ENCODE measurements at regions not wholly inside any gene's neighbourhood (a gene's known extent, or its start where the extent isn't known, plus 50 kb on each side); places are given as distances from the start of the nearest gene placed in this dataset.
A peak's percentile ranks its signal among the peaks of the same experiment; 100 is the strongest.

DNA sequence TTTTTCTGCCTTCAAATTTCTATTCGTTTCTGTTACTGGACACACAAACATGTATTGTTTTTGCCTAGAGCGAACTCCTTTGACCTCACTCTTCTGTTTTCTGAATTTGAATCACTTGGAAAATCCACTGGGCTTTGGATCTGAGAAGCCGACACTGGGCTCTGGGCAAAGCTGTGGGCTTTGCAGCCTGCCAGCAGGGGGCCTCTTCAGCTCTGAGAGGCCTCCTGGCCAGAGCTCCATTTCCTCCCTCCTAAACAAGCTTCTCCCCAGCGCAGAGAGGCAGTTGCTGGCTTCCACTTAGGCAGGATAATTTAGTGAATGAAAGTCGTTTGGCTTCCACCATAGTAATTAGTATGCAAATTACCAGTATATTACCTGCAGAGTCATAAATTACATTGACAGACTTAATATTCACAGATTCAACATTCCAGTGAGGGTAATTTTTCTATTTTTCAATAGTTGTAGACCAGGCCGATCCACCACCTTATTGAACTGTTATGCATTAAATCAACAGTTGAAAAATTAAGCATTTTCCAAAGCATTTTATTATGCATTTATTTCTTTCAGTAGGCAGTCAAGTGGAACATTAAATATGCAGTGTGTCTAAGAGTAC, 104.0 kb upstream of the ZNF366 start:
- DNase-seq (ENCODE audit: low read depth) = peak; percentile 84
- peak; percentile 99 for TF ChIP-seq CTCF (IDR thresholded peaks at IDR 0.05; ENCODE audit: insufficient read depth, low read depth, low read length)
- H3K4me3 ChIP-seq (ENCODE audit: low read depth, low read length) = no peak overlapping the region

GRCh38 chr5:72608926-72609325, 101.7 kb upstream of the ZNF366 start:
- no peak overlapping the region for H3K4me3 ChIP-seq (ENCODE audit: low read depth, low read length)
- TF ChIP-seq CTCF (IDR thresholded peaks at IDR 0.05; ENCODE audit: insufficient read depth, low read depth, low read length) = no peak
- DNase-seq (ENCODE audit: low read depth) = no peak

DNA sequence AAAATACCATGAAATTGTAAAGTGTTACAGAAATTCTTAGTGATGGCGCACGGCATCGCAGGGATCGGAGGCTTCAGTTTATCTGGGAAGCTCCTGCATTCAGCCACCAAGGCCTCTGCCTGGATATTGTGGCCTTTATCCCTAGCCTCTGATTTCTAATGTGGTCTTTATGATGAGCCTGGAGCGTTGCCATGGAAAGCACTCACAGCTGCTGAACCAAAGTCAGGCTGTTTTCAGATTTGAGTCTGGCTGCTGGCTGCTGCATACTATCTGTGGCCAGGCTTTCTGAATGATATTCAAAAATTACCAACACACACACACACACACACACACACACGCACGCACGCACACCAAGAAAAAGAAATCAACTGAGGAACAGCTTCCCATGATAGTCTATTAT, 101.1 kb upstream of the ZNF366 start:
- no peak for DNase-seq (ENCODE audit: low read depth)
- TF ChIP-seq CTCF (IDR thresholded peaks at IDR 0.05; ENCODE audit: insufficient read depth, low read depth, low read length) = no peak
- H3K4me3 ChIP-seq (ENCODE audit: low read depth, low read length) = no peak overlapping the region

DNA sequence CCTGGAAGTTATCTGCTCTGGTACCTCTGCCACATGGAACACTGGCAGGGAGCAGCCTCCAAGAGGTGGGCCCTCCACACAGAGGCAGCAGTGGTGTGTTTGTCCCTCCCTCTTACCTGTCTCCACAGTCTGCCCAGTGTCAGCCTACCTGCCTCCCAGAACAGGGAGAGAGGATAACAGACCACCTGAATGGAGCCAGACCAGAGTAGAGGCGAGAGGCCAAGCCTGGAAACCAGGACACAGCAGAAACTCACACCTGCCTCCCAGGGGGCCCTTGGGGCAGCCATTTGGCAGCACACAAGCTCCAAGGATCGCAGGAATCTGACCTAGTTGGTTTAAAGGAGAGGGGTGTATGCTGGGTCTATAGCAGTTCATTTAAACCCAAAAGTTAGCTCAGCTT, 100.2 kb upstream of the ZNF366 start:
- no peak for TF ChIP-seq CTCF (IDR thresholded peaks at IDR 0.05; ENCODE audit: insufficient read depth, low read depth, low read length)
- H3K4me3 ChIP-seq (ENCODE audit: low read depth, low read length) = no peak overlapping the region
- DNase-seq (ENCODE audit: low read depth) = no peak

DNA sequence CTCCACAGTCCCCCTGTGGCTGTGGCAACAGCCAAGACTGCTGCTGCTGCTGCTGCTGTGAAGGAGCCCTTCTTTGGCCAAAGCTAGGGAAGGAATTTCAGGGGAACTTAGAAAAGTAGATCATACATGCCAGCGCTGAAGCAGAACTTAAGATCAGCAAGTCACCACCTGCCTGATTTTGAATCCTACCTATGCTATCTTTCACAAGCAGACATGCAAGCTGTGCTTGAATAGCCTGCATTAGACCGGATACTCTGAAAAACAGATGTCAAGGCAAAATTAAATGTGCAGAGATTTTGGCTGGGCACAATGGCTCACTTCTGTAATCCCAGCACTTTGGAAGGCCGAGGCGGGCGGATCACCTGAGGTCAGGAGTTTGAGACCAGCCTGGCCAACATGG, 99.3 kb upstream of the ZNF366 start:
- no peak for TF ChIP-seq CTCF (IDR thresholded peaks at IDR 0.05; ENCODE audit: insufficient read depth, low read depth, low read length)
- no peak overlapping the region for H3K4me3 ChIP-seq (ENCODE audit: low read depth, low read length)
- DNase-seq (ENCODE audit: low read depth) = no peak

DNA sequence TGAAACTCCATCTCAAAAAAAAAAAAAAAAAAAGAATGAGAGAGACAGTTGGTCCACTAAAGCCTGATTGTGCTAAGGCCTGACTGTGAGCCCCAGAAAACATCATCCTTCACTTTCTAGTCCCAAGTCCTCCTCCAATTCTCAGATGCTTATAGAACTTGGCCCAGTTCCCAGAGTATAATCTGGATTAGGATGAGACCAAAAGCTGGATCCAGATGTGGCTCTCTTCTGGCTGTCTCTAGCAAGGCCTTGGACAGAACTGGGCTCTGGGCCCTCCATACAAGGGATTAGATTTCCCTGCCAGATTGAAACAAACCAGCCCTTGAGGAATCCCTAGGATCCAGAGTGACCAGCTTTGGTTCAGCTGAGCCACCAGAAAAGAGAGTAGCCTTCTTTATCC, 98.4 kb upstream of the ZNF366 start:
- no peak for TF ChIP-seq CTCF (IDR thresholded peaks at IDR 0.05; ENCODE audit: insufficient read depth, low read depth, low read length)
- DNase-seq (ENCODE audit: low read depth) = no peak
- no peak overlapping the region for H3K4me3 ChIP-seq (ENCODE audit: low read depth, low read length)

- H3K4me3 ChIP-seq (ENCODE audit: low read depth, low read length) = no peak overlapping the region
- no peak for DNase-seq (ENCODE audit: low read depth)
- no peak for TF ChIP-seq CTCF (IDR thresholded peaks at IDR 0.05; ENCODE audit: insufficient read depth, low read depth, low read length)
Observed at GRCh38 chr5:72604798-72605154, 97.6 kb upstream of the ZNF366 start.

All from fibroblast of villous mesenchyme (primary cell).